ENCODE measurements at regions not wholly inside any gene's neighbourhood (a gene's known extent, or its start where the extent isn't known, plus 50 kb on each side); places are given as distances from the start of the nearest gene placed in this dataset.

GRCh38 chr3:64464955-64465354 is 222.8 kb downstream of the ADAMTS9 start:
- no peak for DNase-seq

DNA sequence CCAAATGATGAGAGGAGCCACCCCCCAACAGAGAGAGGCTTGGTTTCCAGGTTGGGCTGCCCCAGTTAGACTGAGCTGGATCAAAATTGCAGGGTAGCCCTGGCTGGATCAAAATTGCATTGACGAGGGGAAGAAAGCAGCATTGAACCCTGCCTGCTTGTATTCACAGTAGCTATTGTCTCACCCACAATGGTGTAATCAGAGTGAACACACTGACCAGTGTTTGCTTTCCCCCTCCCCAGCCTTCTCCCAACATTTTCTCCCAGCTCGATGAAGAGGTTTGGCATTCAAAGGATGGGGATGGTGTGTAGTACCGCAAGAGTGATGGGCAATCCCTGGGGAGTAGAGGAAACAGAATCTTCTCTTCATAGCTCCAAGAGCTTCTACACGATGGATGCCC is 223.8 kb downstream of the ADAMTS9 start:
- DNase-seq: no peak

GRCh38 chr3:64462203-64462602 is 225.6 kb downstream of the ADAMTS9 start:
- no peak for DNase-seq

DNA sequence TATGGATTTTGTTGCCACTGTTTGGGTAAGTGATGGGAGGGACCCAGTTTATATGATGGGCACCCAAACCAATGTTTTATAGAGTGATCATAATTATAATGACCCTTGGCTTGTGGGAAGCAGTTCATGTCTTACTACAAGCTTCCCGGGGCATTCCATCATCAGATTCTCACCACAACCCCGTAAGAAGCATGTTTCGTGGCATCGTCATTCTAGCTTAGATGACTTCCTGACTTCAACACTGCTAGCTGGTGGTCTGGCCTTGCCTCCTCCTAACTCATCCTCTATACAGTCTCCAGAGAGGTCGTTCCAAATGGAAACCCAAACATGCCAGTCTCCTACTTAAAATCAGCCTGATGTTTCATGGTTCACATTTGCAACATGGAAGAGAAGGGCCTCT is 226.9 kb downstream of the ADAMTS9 start:
- no peak for DNase-seq

GRCh38 chr3:64460141-64460730 is 227.6 kb downstream of the ADAMTS9 start:
- DNase-seq: no peak

- DNase-seq: no peak
Observed at GRCh38 chr3:64459711-64460110, 228.1 kb downstream of the ADAMTS9 start.

DNA sequence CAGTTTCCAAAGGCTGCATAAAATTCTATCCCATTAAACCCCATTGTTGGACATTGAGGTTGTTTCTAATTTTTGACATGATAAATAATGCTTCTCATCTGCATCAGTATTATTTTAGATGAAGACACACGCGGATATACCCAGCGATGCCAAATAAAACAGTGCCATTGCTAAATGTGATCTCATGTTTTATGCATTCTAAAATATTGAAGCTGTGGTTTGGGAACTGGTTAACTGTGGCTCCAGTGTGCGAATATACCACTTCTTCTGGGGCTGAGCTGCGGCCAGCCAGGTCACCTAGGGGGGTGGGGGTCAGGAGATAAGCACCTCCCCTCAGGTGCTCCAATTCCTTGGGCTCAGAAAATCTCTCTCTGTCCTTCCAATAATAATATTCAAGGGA is 230.0 kb downstream of the ADAMTS9 start:
- DNase-seq: no peak

- no peak for DNase-seq
Observed at GRCh38 chr3:64456674-64457073, 231.1 kb downstream of the ADAMTS9 start.

DNA sequence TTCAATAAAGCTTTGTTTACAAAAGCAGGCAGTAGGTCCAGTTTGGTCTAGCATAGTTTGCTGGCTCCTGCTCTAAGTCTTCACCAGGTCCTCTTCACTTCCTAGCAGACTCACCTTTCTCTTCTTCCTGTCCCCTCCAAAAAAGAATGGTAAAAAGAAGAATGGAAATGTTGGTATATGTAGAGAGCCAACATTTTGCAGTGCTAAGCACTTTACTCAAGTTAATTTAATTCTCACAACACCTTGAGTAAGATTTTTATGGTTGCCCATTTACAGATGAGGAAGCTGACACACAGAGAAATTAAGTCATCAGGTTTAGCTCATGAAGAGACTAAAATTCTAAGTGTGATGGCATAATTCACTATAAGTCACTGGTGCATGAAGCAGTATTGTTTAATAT is 230.1 kb upstream of the PRICKLE2 start:
- DNase-seq: no peak

- DNase-seq: no peak
Observed at GRCh38 chr3:64454768-64455167, 229.5 kb upstream of the PRICKLE2 start.

DNA sequence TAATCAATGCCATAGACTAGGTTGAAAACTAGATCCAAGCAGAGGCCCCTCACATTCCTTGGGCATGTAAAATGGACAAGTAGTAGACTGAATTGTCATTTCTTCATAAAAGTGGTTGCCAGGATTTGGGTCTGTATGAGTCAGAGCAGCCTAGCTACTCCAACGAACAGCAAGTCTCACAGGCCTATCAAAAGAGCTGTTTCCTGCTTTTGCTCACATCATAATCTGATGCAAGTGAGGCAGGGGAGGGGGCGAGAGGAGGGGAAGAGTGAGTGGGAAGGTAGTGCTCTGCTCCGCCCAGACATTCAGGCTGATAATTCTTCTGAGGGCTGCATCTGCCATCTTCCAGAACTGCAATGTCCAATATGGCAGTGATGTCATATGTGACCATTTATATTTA is 228.9 kb upstream of the PRICKLE2 start:
- DNase-seq: no peak

GRCh38 chr3:64451283-64452012 is 226.2 kb upstream of the PRICKLE2 start:
- DNase-seq: no peak

GRCh38 chr3:64450396-64450956 is 225.2 kb upstream of the PRICKLE2 start:
- DNase-seq: no peak

DNA sequence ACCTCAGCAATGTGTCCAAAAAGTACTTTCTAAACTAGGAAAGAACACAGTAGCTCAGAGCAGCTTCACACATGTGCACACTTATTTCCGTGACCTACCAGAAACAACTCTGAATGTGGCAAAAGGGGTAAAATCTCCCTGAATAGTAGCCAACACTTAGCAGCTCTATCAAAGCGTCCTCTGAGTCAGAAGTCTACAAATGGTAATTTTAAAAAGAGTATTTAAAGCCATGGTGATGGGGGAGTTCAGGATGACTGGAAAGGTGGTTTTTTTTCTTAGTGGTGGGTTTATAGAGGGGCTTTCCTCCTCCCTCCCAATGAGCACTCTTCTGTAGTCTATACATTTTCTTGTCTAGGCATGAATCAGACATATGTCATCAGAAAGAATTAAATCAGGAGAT is 223.8 kb upstream of the PRICKLE2 start:
- no peak for DNase-seq

DNA sequence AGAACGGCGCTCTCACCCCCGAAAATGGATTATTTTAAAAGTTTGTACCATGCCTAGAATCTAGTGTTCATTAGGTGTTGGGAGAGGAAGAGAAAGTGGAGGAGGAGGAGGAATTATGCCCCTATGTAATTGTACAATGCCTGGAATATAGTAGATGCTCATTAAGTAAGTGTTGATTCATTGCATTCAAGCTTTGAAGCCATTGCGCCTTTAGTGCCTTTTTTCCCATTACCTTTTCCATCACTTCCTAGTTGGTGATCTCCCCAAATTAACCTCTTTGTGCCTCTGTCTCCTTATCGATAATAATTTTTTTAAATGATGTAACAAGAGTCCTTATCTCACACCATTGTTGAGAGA is 220.7 kb upstream of the PRICKLE2 start:
- DNase-seq: no peak

GRCh38 chr3:64445109-64445943 is 220.1 kb upstream of the PRICKLE2 start:
- no peak for DNase-seq

- DNase-seq: no peak
Observed at GRCh38 chr3:64444490-64445108, 219.3 kb upstream of the PRICKLE2 start.

GRCh38 chr3:64443546-64444381 is 218.5 kb upstream of the PRICKLE2 start:
- no peak for DNase-seq

DNA sequence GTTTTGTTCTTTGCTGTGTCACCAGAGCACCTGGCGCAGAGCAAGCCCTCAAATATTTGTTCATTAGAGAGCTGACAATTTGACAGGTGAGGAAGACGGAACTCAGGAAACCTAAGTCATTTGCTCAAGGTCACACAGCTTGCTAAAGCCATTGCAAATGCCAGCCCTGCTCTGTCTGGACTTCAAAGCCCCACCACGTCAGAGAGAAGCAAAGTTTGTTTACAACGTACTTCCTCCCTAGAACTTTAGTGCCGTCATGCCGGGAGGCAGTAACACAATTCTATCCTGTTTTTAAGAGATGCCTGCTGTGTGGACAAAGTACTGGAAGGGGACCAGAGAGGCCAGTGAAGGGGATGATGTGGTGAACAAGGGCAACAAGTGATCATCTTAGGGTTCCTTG is 216.6 kb upstream of the PRICKLE2 start:
- DNase-seq: no peak

GRCh38 chr3:64440498-64440897 is 215.2 kb upstream of the PRICKLE2 start:
- no peak for DNase-seq

GRCh38 chr3:64438812-64439211 is 213.5 kb upstream of the PRICKLE2 start:
- DNase-seq: no peak

DNA sequence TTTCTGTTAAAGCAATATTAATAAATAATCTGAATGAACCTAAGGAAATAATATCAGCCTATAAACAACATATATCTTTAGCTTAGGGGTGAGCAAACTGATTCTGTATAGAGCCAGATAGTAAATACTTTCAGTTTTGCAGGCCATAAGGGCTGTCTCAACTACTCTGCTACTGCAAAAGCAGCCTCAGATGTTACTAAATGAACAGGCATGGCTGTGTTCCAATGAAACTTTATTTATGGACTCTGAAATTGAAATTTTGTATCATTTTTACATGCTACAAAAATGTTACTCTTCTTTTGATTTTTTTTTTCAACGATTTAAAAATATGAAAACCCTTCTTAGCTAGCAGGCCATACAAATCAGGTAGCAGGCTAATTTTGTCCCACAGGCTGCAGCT is 212.8 kb upstream of the PRICKLE2 start:
- DNase-seq: no peak
